ENCODE measurements at regions not wholly inside any gene's neighbourhood (a gene's known extent, or its start where the extent isn't known, plus 50 kb on each side); places are given as distances from the start of the nearest gene placed in this dataset.

DNA sequence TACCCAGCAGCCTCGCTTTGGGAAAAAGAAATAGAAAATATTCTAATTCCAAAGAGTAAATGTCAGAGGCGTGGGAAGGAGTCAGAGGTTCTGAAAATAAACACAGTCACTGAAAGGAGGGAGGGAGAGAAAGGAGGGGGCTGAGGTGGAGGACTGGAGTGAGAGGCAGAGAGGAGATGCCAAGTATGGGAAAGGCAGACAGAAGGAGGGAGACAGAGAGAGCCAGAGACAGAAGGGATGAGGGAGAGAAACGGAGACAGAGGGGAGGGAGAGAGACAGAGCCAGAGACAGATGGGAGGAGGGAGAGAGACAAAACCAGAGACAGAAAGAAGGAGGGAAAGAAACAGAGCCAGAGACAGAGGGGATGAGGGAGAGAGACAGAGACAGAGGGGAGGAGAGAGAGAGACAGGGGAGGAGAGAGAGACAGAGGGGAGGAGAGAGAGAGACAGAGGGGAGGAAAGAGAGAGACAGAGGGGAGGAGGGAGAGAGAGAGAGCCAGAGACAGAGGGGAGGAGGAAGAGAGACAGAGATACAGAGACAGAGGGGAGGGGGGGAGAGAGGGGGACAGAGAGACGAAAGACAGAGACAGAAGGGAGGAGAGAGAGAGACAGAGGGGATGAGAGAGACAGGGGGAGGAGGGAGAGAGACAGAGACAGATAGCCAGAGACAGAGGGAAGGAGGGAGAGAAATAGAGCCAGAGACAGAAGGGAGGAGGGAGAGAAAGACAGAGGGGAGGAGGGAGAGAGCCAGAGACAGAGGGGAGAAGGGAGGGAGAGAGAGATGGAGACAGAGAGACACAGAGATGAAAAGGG lies 525.5 kb downstream of the MATN1 start:
- DNase-seq (ENCODE audit: low read depth), result no peak

DNA sequence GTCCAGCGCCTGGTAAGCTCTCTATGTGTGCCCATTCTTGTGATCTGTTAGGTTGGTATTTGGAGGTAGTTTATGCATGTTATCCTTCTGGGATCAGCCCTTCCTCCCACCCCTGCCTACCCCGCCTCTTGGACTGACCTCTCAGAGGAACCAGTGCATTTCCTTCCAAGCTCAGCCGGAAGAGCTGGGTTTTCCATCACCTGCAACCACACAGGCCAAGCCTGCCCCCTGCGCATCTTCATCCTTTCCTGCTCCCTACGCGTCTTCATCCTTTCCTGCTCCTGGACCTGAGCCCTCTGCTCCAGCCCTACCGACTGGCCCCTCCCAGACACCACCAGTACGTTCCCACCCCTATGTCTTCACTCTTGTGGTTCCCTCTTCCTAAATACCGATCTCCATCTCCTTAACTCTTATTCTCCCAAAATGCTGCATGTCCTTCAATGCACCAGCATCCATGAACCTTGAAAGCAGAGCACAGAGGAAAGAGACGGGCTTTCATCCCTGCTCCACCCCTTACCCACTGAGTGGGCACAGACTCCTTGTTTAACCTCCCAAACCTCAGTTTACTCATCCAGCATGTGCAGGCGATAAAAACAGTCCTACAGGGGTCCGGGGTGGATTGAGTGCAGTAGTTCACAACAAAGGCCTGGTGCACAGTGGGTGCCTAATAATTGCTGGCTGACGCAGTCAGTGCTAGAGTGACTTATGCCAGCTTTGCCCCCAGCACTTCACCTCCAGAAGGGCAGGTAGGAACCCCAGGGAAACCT lies 526.3 kb downstream of the MATN1 start:
- no peak for DNase-seq (ENCODE audit: low read depth)
- in situ Hi-C loops (cut with HindIII; ENCODE audit: low pct_unique_long_range_greater_than_20kb, low sequenced_read_pairs), result no loop called here

More for the DNA sequence above, 525.5 kb downstream of the MATN1 start:
- in situ Hi-C loops (cut with HindIII; ENCODE audit: low pct_unique_long_range_greater_than_20kb, low sequenced_read_pairs), result no loop called here

DNA sequence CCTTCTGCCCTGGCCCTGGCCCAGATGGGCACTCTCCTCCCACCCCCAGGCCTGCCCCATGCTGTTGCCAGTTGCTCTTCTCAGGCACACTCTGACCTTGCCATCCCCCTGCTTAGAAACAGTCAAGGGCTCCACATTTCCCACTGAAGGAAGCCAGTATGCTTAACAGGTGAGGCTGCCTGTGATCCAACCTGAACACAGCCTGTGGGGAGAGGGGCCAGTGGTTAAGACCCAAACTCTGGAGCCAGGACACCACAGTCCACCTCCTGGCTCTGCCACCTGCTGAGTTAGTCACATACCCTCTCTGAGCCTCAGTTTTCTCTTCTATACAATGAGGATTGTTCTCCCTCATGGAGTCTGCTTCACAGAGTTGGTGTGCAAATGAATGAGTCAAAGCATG lies 526.9 kb downstream of the MATN1 start:
- in situ Hi-C loops (cut with HindIII; ENCODE audit: low pct_unique_long_range_greater_than_20kb, low sequenced_read_pairs), result no loop called here
- no peak for DNase-seq (ENCODE audit: low read depth)

DNA sequence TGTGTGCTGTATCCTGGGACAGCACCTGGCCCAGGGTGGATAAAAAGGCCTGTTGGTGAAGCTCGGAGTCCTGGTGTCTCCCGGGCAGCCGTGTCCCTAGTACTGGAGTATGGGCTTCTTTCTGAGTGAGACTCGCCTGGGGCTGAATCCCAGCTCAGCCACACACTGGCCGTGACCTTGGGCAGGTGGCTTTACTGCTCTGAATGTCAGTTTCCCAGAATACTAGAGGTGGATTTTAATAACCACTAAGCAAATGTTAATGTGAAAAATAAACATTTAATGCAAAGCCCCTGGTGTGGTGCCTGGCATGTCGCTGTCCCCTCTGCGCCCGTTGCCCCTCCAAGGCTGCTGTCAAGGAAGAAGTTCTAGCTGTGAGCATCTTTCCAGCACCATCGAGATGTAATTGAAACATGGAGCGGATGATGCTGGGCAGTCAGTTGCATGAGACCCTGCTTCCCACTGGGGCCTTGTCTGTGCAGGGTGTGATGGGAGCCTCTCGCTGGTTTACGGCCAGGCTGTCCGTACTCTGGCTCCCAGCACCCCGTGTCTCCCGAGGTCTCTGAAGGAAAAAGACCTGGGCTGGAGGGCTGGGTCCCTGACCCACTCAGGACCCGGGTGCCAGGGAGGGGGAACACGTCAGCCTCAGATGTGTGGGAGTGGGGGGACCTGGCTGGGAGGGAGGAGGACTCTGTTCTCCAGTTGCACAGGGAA lies 527.8 kb downstream of the MATN1 start:
- no peak for DNase-seq (ENCODE audit: low read depth)
- in situ Hi-C loops (cut with HindIII; ENCODE audit: low pct_unique_long_range_greater_than_20kb, low sequenced_read_pairs), result no loop called here

DNA sequence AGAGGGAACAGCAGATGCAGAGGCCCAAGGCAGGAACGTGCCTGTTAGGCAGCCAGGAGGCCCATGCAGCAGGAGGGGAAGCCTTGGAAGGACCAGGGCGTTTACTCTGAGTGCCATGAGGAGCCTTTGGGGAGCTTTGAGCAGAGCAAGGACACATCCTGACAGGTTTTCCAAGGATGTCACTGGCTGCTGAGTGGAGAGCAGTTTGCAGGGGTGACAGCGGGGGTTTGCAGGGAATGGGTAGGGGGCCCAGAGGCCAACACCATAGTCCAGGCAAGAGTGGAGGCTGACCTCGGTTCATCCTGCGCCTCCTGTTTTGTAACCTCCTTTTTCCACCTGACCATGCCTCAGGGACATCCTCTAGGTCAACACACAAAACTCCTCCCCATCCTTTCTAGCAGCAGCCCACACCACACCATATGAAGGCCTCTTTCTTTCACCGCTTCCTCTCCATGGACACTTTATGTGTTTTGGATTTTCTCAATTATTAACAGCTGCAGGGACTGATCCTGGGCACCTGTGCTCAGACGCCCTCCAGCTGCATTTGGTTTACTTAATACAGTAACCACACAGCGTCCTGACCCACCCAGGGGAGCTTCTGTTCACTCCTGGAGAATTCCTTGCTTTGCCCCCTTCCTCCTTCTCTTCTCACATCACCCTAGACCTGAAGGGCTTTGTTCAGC lies 528.5 kb downstream of the MATN1 start:
- in situ Hi-C loops (cut with HindIII; ENCODE audit: low pct_unique_long_range_greater_than_20kb, low sequenced_read_pairs), result no loop called here

DNA sequence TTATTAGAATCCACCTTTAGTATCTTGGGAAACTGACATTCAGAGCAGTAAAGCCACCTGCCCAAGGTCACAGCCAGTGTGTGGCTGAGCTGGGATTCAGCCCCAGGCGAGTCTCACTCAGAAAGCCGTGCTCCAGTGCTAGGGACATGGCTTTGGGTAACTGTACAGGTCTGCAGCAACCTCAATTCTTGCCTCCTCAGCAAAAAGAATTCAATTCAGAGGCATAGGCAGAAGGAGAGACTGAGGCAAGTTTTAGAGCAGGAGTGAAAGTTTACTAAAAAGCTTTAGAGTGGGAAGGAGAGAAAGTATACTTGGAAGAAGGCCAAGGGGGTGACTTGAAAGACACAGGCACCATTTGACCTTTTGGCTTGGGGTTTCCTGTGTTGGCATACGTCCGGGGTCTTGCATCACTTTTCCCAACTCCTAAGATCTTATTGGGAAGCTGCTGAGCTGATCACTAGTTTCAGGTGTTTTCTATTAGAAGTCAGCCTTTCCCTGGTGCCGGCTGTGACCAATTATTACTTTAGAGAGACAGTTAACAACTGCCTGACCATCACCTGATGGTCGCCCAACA lies 529.3 kb downstream of the MATN1 start:
- no peak for DNase-seq (ENCODE audit: low read depth)
- in situ Hi-C loops (cut with HindIII; ENCODE audit: low pct_unique_long_range_greater_than_20kb, low sequenced_read_pairs), result no loop called here

More for the DNA sequence above, 528.5 kb downstream of the MATN1 start:
- no peak for DNase-seq (ENCODE audit: low read depth)

DNA sequence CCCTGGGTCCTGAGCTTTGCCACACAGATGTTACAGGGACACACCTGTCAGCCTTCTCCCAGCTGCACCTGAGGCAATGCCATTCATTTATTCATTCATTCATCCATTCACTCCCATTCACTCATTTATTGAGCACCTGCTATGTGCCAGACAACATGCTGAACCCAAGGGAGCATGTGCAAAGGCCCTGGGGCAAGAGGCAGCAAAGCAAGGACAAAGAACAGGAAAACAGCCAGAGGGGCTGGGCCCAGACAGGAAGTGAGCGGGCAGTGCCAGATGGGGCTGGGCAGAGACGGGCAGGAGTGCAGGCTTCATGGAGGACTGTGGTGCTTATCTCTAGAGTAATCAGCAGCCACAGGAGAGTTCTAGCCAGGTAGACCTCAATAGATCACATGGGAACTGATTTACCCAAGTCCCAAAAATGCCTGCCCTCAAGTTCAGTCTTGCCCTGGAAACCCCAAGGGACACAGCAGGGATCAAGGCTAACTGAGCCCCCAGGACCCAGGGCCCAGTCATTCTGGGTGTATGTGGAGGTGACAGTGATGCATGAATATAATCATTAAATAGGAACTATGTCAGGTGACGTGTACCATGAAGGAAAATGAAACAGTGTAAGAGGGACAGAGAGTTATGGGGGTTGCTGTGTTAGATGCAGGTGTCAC lies 530.3 kb downstream of the MATN1 start:
- in situ Hi-C loops (cut with HindIII; ENCODE audit: low pct_unique_long_range_greater_than_20kb, low sequenced_read_pairs), result no loop called here
- DNase-seq (ENCODE audit: low read depth), result no peak

DNA sequence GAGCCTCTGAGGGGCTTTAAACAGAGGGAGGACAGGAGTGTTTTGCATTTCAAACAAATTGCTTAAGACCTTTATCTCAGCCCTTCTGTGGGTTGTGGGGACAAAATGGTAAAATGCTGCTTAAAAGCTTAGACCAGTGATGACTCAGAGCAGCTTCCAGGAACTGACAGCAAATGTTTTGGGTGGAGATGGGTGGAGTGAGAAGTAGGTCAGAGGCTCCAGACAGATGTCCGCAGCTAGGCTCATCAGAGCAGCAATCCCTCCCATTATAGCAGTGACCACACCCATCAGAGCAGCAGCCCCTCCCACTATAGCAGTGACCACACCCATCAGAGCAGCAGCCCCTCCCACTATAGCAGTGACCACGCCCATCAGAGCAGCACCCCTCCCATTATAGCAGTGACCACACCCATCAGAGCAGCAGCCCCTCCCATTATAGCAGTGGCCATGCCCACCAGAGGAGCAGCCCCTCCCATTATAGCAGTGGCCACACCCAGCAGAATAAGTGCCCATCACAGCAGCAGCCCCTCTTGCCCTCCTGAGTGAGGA lies 532.2 kb downstream of the MATN1 start:
- DNase-seq (ENCODE audit: low read depth), result peak; percentile 76
- in situ Hi-C loops (cut with HindIII; ENCODE audit: low pct_unique_long_range_greater_than_20kb, low sequenced_read_pairs), result no loop called here

DNA sequence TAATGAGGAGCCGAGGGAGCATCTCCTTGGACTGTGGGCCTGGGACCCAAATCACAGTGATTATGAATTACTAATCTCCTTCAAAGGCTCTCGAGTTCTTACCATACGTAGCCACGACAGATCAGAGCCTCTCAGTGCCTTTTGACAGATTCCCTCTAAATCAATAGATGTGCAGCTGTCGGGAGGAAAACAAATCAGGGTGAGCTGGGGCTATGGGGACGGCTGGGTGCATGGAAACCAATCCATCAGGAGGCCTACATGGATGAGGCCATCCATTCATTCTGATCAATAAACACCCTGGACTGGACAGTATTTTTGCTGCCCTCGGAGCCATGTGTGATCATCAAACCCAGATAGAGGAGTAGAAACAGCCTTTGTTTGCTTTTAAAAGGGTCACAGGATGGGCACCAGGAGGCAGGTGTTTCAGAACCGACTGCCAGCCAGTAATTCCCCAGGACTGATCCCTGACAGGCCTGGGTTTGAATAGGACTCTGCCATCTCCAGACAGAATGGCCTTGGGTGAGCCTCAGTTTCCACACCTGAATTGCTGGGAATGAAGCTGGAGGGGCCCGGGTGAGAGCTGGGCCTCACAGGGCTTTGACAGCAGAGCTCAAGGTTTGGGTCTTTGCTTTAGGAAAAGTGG lies 532.8 kb downstream of the MATN1 start:
- no peak for DNase-seq (ENCODE audit: low read depth)
- in situ Hi-C loops (cut with HindIII; ENCODE audit: low pct_unique_long_range_greater_than_20kb, low sequenced_read_pairs), result no loop called here

DNA sequence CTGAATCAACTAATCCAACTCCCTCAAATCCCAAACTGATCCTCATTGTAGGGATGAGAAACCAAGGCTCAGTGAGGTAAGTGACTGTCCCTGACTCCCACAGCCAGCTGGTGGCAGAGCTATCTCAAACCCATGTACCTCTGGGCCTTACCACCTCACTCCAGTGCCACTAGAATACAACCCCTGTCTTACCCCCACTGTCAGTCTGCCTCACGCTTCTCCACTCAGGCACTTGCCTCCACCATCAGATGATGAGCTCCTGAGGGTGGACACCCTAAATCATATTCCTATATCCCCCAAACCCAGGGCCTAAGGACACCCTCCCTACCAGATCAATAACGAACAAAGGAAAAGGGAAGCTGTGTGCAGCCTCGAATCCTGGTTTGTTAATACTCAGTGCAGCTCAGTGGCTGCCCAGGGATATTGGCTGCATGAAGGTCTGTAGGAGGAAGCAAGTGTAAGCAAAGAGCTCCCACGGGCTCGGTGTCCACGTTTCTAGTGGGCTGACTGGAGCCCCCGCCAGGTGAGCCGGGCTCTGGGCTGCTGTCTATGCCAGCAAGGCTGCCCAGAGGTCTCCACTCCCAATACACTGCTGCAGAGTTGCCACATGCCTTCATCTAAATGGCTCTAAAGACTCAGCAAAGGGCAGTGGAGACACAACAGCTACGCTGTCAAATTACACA lies 533.4 kb downstream of the MATN1 start:
- in situ Hi-C loops (cut with HindIII; ENCODE audit: low pct_unique_long_range_greater_than_20kb, low sequenced_read_pairs), result no loop called here
- DNase-seq (ENCODE audit: low read depth), result no peak

DNA sequence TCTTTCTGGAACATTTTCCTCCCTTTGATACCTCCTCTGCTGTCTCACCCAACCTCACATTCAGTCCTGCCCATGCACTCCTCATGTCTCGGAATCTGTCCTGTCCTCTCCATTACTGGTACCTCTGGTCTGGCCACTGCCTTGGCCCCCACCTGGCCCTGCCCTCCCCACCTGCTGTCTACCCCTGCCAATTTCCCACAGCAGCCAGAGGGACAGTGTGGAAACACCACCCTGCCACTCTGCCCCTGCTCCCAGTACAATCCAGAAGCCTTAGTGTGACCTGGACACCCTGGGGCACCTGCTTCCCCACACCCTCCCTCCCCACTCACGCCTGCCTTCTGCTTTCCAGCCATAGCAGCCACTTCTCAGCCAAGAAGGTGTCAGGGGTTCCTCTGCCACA lies 534.4 kb downstream of the MATN1 start:
- in situ Hi-C loops (cut with HindIII; ENCODE audit: low pct_unique_long_range_greater_than_20kb, low sequenced_read_pairs), result no loop called here
- no peak for DNase-seq (ENCODE audit: low read depth)

DNA sequence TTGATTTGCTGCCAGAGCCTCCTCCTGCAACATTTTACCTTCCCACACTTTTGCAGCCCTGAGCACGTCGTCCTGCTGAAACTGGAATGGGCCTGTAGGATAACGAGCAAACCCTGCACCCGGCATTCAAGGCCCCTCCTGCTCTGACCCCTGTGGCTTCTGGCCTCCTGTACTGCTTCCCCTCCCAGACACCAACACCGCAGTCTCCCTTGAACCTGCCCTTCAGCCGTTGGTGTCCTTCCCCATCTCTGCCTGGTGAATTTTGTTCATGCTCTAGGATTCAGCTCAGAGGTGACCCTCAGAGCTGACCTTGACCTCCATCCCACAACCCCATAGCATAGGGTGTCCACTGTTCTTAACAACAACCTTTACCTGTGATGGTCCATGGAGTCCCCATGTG lies 535.1 kb downstream of the MATN1 start:
- no peak for DNase-seq (ENCODE audit: low read depth)
- in situ Hi-C loops (cut with HindIII; ENCODE audit: low pct_unique_long_range_greater_than_20kb, low sequenced_read_pairs), result no loop called here

DNA sequence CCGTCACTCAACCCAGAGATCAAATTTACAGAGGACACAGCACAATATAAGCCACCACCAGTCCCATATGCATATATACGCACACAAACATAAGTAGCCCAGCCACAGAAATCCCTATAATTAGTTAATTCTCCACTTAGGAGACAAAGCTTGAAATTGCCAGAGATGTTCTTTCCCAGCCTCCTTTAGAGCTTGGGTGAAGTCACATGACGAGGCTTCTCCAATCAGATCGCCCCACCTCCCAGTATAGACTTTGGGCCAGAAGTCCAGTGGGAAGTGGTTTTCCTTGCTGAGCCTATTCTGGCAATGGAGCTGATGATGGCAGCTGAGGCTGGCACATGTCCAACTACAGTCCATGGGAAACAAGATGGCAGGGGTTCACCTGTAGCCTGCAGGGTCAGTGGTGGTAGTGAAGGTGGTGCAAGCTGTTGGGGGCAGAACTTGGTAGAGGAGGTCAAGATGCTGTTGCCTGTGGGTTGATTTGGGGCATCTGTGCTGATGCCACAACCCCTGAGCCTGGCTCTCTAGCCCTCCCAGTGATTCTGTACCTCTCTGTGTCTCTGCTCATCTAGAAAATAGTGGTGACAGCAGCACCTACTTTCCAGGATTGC lies 535.9 kb downstream of the MATN1 start:
- in situ Hi-C loops (cut with HindIII; ENCODE audit: low pct_unique_long_range_greater_than_20kb, low sequenced_read_pairs), result no loop called here
- no peak for DNase-seq (ENCODE audit: low read depth)

DNA sequence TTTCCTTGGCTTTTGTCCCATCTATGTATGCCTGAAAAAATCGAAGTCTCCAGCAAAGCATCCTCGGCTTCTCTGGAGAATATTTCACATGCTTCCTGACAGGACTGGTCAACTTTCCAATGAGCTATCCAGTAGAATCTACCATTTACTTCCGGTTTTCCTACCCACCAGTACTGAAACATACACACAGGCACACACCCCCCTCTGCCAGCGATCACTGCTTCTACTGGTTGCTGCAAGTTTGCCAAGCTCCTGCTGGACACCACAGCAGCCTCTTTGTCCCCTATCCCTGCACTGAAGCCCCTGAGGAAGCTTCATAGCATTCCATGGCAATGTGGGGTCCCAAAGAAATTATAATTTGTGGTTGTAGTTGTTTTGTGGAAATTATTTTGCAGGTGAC lies 536.8 kb downstream of the MATN1 start:
- DNase-seq (ENCODE audit: low read depth), result no peak
- in situ Hi-C loops (cut with HindIII; ENCODE audit: low pct_unique_long_range_greater_than_20kb, low sequenced_read_pairs), result no loop called here

DNA sequence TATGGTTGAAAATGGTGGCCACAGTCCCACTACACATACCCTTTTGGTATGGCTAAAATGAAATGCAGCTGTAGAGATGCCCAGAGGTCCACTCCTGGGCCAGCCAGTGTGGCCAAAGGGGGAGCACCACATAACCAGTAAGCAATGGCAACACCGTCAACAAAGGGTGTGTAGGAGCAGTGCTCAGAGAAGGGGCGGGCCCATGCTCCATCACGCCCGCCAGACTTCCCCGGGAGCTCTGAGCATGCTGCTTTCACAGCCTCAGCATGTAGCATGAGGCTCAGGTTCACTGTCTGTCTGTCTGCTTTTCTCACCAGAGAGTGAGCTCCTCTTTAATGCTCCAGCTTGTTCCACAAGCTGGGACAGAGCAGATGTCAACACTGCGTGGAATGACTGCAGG lies 537.6 kb downstream of the MATN1 start:
- in situ Hi-C loops (cut with HindIII; ENCODE audit: low pct_unique_long_range_greater_than_20kb, low sequenced_read_pairs), result no loop called here
- no peak for DNase-seq (ENCODE audit: low read depth)

DNA sequence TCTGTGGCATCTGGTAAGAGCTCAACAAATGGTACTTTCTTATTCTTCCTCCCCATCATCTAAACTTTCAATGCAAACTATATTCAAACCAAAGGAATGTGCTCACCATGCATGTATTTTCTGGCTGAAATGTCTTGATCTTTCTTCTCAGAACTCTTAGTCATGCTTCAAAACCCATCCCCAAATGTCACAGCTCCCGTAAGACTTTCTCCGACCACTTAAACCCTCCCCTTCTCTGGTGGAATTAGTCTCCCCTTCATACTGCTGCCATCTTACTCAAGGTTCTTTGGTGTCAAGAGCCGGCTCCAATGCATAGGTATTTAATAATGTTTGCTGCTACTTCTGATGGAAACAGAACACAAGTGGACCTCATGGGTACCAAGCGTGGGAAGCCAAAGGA lies 538.1 kb downstream of the MATN1 start:
- in situ Hi-C loops (cut with HindIII; ENCODE audit: low pct_unique_long_range_greater_than_20kb, low sequenced_read_pairs), result no loop called here
- DNase-seq (ENCODE audit: low read depth), result no peak
